COR-L47 (cell line): ENCODE measurements at regions not wholly inside any gene's neighbourhood (a gene's known extent, or its start where the extent isn't known, plus 50 kb on each side); places are given as distances from the start of the nearest gene placed in this dataset.
"Not testable (repeated sequence)": the region's sequence is repeated elsewhere in the genome, so short reads cannot be mapped to it uniquely, and the experiment has no call there.

Experiments
- DNase-seq: peaks from one replicate; lab custom pipeline; 2025; lab: John Stamatoyannopoulos, UW

DNA sequence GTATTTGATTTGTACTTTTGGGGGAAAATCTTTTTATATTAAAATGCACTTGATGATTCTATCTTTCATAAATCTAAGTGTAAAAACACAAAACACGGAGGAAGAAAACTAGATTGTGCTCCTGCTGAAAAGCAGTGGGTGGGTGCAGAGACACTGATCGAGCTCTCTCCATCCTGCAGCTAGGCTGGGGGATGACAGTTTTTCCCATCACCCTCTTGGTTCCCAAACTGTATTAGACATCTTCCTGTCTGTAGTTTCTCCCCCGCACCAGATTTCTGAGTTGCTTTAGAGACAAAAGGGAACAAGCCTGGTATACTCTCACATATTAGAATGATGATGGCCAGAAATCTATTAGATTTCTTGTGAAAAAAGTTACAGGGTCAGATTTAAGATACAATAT is 99.6 kb downstream of the FAM114A2 start:
- no peak for DNase-seq

GRCh38 chr5:153938191-153938842 is 100.4 kb downstream of the FAM114A2 start:
- DNase-seq: no peak

DNA sequence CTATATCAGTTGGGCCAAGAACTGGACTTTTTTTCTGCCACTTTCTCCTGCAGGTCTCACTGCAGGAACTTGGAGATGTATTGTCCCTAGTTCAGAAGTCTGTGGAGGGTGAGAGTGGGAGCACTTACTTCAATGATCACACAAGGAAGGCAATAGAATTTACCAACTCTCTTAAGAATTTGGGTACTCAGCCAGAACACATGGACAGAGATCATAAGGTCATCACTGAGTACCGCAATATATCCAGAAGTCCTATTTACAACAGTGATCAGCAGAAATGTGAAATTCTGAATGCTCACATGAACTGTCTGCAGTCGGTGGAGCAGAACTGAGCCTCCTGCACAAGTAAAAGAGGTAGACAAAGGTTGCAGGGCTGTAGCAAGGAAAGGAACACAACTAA is 101.0 kb downstream of the FAM114A2 start:
- DNase-seq: no peak

DNA sequence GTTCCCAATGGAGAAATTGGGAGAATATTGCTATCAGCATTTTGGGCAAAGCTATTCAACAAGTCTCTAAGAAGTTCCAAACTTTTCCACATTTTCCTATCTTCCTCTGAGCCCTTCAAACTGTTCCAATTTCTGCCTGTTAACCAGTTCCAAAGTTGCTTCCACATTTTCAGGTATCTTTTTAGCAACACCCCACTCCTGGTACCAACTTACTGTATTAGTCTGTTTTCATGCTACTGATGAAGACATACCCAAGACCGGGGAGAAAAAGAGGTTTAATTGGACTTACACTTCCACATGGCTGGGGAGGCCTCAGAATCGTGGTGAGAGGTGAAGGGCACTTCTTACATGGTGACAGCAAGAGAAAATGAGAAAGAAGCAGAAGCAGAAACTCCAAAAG is 103.6 kb downstream of the FAM114A2 start:
- DNase-seq: not testable (repeated sequence)

- DNase-seq: no peak
These were observed 112.5 kb downstream of the FAM114A2 start for GRCh38 chr5:153926201-153926600.

DNA sequence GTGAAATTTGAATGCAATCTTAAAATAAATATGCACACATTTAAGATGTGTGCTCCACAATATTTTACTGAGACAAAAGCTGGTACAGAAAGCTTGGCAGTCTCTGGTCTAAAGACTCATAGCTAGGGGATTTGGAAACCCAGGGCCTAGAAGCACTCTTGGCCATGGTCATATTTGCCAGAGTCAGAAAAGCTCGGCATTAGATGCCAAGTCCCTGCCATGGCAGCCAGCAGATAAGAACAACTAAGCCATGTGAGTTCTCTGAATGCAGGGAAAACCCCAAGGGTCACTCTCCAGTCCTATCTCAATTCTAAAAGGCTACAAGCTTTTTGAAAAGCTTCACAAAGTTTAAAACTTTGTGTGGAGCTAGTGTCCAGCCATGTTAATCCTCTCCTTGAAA is 119.5 kb downstream of the FAM114A2 start:
- no peak for DNase-seq

DNA sequence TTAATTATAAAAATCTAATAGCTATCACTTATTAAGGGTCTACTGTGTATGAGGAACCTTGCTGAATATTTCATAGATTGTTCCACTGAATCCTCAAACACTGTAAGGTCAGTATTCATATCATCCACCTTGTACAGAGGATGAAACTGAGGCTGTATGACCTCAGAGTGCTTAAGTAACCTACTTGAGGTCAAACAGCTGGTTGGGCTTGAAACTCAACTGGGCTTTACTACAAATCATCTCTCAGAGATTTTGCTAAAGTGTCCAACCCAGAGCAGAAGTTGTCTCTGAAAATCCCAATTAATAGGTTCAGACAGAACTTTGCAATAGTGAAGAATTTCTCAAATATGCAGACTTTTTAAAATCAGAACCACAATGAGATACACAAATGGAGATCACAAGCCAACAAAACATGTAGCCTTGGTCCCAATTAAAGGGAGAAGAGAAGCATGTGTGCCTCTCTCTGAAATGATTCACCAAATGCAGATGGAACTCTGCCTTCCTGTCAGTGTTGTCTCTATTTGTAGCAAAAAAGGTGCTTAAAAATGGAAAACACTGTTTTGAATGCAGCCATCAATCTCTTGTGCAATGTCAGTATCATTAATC is 131.4 kb downstream of the FAM114A2 start:
- no peak for DNase-seq

DNA sequence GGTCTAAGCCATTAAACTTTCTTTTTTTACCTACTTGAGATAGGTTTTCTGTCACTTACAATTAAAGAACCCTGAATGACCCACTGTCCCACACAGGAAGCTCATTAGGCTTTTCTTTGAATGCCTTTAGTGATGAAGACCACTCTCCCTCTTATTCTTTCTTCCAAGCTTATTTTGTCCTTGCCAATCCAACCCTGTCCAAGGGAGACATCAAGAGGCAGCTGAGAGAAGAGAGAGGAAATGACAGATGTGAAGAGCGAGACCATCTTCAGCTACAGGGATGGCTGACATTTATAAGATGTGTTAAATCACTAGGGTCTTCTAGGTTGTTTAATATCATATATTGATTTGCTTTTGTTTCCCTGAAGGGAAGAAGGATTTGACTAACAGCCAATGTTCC is 133.5 kb downstream of the FAM114A2 start:
- DNase-seq: no peak

DNA sequence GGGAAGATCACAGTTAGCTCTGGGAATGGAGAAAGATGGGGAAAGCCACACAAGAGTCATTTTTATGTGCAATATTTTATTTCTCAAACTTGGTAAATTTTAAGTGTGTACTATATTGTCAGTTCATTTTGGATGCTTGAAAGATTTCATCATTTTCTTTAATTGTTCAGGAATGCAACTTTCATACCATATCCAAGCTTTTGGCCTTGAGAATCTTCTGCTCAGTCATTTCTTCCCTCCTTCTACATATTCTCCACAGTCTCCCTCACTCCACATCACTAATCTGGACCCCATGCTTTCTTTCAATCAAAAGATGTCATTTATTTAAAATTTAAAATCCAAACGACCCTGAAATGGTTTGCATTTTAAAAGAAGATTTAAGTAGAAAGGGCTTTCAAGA is 135.4 kb downstream of the FAM114A2 start:
- DNase-seq: no peak

GRCh38 chr5:153902016-153902415 is 136.7 kb downstream of the FAM114A2 start:
- DNase-seq: no peak

GRCh38 chr5:153901449-153901848 is 137.3 kb downstream of the FAM114A2 start:
- no peak for DNase-seq

- no peak for DNase-seq
These were observed 137.9 kb downstream of the FAM114A2 start for GRCh38 chr5:153900703-153901395.

- DNase-seq: no peak
These were observed 139.0 kb downstream of the FAM114A2 start for GRCh38 chr5:153899746-153900145.

DNA sequence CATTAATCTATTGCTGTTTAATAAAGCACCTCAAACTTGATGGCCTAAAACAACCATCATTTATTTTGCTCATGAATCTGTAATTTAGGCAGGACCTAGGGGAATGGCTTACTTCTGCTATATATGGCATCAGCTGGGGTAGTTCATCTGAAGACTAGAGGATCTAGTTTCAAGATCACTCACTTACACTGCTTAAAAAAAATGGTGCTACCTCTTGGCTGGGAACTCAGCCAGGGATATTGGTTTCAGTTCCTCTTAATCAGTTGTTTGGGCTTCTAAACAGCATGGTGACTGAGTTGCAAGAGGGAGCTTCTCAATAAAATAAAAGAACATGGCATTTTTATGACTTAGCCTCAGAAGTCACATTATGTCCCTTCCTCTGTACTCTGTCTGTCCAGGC is 142.0 kb downstream of the FAM114A2 start:
- DNase-seq: no peak

GRCh38 chr5:153896117-153896516 is 142.6 kb downstream of the FAM114A2 start:
- DNase-seq: no peak

DNA sequence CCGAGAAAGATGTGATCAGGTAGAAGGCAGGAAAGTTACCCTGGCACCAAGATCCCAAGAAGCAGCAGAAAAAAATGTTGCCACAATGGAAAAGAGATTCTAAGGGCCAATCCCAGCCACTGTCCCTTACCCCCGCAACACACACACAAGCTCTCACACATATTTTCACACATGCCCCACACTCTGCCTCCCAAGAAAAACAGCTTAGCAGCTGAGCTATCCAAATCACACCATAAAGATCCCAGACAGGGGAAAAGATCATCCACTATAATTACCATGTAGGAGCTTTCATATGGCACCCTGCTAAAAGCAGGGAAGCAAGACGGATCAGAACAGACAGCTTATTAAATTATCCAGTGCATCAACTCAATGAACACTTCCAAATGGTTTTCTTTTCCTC is 143.4 kb downstream of the FAM114A2 start:
- DNase-seq: no peak

DNA sequence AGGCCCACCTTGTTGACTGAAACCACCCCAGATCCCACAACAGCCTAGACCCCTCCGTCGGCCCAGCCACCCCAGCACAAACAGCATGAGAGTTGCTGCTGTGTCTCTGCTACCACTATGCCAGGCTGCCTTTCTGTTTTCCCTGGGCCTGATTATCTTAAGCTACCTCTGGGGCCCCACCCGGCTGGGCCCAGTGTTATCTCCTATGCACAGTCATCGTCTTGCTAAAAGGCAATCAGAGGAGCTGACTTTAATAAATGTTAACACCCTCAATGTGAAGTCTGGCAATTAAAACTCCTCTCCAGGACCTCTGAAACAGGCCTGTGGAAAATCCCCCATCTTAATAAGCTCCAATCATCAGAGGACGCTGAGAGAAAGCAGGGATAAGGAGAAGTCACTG is 144.9 kb downstream of the FAM114A2 start:
- DNase-seq: no peak

- DNase-seq: no peak
These were observed 147.3 kb downstream of the FAM114A2 start for GRCh38 chr5:153891394-153891793.

DNA sequence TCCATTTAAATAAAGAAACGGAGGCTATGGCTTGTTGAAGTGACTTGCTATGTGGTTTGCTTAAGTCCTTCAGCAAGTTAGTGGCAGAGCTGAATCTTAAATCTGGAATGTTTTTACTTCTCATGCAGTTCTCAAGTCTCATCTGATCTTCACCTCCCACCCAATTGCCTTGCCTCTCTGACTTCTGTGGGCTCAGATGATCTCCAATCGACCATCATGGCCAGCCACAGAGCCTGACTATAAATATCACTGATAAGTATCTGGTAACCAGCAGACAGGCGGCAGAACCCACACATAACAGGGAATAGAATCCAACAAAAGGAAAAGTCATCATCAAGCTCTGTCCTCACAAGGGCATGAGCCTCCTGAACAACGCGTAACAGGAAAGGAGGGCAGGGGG is 149.9 kb downstream of the FAM114A2 start:
- DNase-seq: no peak

DNA sequence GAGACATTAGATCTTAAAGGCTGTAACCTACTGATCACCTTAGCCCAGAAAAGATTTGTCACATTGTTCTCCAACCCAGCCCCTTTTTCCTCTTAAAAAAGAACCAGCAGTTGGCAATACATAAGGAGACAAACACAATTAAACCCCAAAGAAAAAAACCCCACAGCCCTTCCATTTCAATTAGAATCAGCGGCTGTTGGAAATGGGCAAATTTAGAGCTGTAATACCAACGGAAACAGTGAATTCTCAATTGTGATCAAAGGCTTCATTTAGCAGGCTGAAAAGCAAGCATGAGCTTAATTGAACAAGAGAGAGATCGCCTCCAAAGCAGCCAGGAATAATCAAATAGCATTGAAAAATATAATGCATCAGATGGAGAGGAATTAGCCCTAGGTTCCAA is 153.6 kb downstream of the FAM114A2 start:
- no peak for DNase-seq

DNA sequence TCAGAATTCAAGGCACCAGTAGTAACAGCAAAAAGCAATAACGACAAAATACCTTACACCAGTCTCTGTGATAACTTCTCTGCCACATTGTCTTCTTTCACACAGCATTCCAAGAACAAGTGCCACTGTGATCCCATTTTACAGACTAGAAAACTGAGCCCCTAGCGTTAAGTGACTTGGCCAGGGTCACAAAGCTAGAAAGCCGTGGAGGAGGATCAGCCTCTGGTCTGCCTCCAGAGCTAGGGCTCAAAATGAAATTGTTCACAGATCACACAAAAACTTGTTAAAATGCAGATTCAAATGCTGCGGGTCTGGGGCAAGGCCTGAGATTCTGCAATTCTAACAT is 154.1 kb downstream of the FAM114A2 start:
- no peak for DNase-seq

GRCh38 chr5:153883854-153884611 is 154.7 kb downstream of the FAM114A2 start:
- no peak for DNase-seq

- no peak for DNase-seq
These were observed 157.0 kb downstream of the FAM114A2 start for GRCh38 chr5:153881687-153882086.
